ENCODE measurements at regions not wholly inside any gene's neighbourhood (a gene's known extent, or its start where the extent isn't known, plus 50 kb on each side); places are given as distances from the start of the nearest gene placed in this dataset.
"Not testable (repeated sequence)": the region's sequence is repeated elsewhere in the genome, so short reads cannot be mapped to it uniquely, and the experiment has no call there.

GRCh38 chr2:91521944-91522343 lies 2830.5 kb downstream of the RPIA start:
- not testable (repeated sequence) for DNase-seq (ENCODE audit: low spot score)

DNA sequence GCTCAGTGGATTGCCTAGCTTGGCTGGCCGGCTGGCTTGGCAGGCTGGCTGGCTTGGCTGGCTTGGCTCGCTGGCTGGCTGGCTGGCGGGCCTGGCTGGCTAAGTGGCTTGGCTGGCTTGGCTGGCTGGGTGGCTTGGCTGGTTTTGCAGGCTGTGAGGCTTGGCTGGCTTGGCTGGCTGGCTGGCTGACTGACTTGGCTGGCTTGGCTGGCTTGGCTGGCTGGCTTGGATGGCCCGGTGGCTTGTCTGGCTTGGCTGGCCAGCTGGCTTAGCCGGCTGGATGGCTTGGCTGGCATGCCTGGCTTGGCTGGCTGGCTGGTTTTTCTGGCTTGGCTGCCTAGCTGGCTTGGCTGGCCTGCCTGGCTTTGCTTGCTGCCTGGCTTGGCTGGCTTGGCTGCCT lies 2831.4 kb downstream of the RPIA start:
- not testable (repeated sequence) for DNase-seq (ENCODE audit: low spot score)

DNA sequence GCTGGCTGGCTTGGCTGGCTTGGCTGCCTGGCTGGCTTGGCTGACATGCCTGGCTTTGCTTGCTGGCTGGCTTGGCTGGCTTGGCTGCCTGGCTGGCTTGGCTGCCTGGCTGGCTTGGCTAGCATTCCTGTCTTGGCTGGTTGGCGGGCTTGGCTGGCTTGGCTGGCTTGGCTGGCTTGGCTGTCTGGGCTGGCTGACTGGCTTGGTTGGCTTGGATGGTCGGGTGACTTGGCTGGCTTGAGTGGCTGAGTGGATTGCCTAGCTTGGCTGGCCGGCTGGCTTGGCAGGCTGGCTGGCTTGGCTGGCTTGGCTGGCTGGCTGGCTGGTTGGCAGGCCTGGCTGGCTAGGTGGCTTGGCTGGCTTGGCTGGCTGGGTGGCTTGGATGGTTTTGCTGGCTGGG lies 2832.3 kb downstream of the RPIA start:
- DNase-seq (ENCODE audit: low spot score) = peak; percentile 4

DNA sequence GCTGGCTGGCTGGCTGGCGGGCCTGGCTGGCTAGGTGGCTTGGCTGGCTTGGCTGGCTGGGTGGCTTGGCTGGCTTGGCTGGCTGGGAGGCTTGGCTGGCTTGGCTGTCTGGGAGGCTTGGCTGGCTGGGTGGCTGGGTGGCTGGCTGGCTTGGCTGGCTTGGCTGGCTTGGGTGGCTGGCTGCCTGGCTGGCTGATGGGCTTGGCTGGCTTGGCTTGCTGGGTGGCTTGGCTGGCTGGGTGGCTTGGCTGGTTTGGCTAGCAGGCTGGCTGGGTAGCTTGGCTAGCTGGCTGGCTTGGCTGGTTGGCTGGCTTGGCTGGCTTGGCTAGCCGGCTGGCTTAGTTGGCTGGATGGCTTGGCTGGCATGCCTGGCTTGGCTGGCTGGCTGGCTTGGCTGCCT lies 2834.1 kb downstream of the RPIA start:
- peak; percentile 5 for DNase-seq (ENCODE audit: low spot score)

DNA sequence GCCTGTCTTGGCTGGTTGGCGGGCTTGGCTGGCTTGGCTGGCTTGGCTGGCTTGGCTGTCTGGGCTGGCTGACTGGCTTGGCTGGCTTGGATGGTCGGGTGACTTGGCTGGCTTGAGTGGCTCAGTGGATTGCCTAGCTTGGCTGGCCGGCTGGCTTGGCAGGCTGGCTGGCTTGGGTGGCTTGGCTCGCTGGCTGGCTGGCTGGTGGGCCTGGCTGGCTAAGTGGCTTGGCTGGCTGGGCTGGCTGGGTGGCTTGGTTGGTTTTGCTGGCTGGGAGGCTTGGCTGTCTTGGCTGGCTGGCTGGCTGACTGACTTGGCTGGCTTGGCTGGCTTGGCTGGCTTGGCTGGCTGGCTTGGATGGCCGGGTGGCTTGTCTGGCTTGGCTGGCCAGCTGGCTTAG lies 2834.6 kb downstream of the RPIA start:
- DNase-seq (ENCODE audit: low spot score) = peak; percentile 7

- DNase-seq (ENCODE audit: low spot score) = peak; percentile 10
Observed at GRCh38 chr2:91527056-91527455, 2835.6 kb downstream of the RPIA start.

- DNase-seq (ENCODE audit: low spot score) = peak; percentile 10
Observed at GRCh38 chr2:91527491-91528031, 2836.1 kb downstream of the RPIA start.

DNA sequence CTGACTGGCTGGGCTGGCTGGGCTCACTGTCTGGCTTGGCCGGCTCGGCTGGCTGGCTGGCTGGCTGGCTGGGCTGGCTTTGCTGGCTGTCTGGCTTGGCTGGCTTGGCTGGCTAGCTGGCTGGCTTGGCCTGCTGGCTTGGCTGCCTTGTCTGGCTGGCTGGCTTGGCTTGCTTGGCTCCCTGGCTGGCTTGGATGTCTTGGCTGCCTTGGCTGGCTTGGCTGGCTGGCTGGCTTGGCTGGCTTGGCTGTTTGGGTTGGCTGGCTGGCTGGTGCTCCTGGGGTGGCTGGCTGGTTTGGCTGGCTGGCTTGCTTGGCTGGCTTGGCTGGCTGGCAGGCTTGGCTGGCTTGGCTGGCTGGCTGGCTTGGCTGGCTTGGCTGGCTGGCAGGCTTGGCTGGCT lies 2836.9 kb downstream of the RPIA start:
- DNase-seq (ENCODE audit: low spot score) = peak; percentile 9

DNA sequence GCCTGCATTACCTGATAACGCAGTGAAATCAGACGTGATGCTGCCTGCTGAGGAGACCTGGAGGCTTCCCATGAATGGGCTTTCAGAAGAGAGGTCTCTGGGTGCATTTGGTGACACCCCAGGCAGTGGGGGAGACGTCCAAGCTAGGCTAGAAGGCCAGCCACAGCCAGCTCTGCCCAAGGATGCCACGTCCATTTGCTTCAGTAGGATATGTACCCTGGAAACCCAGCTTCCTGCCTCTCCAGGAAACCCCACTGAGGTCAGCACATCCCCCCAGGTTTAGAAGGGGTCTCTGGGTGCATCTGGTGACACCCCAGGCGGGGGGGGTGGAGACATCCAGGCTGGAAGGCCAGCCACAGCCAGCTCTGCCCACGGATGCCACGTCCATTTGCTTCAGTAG lies 2844.6 kb downstream of the RPIA start:
- not testable (repeated sequence) for DNase-seq (ENCODE audit: low spot score)

- peak; percentile 7 for DNase-seq (ENCODE audit: low spot score)
Observed at GRCh38 chr2:91536549-91537263, 2845.2 kb downstream of the RPIA start.

DNA sequence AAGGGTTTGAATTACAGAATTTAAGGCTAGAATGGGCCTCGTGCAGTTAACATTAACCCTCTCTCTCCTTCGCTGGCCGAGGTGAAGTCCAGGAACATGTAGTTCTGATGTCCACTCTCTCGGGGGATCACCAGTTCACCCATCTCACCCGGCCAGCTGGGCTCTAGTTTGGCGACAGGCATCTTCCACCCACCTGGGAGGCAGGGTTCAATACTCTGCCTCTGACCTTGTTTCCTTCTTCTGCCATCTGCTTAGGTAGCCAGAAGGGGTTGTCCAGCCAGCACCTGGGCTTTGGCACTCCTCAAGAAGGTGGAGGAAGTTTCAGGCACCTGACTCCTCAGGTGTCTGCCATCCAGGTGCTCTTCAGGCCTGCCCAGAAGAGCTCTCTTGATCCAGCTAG lies 2857.8 kb downstream of the RPIA start:
- peak; percentile 10 for DNase-seq (ENCODE audit: low spot score)

DNA sequence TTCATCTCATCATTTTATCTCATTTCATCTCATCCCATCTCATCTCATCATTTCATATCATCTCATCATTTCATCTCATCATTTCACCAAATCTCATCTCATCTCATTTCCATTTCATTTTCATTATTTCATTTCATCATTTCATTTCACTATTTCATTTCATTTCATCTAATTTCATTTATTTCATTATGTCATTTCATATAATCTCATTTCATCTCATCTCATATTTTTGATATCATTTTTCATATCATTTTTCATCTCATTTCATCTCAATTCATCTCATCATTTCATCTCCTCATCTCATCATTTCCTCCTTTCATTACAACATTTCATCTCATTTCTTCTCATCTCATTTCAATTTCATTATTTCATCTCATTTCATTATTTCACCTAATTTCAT lies 2866.8 kb downstream of the RPIA start:
- not testable (repeated sequence) for DNase-seq (ENCODE audit: low spot score)

- DNase-seq (ENCODE audit: low spot score) = not testable (repeated sequence)
Observed at GRCh38 chr2:91559269-91559668, 2867.8 kb downstream of the RPIA start.

DNA sequence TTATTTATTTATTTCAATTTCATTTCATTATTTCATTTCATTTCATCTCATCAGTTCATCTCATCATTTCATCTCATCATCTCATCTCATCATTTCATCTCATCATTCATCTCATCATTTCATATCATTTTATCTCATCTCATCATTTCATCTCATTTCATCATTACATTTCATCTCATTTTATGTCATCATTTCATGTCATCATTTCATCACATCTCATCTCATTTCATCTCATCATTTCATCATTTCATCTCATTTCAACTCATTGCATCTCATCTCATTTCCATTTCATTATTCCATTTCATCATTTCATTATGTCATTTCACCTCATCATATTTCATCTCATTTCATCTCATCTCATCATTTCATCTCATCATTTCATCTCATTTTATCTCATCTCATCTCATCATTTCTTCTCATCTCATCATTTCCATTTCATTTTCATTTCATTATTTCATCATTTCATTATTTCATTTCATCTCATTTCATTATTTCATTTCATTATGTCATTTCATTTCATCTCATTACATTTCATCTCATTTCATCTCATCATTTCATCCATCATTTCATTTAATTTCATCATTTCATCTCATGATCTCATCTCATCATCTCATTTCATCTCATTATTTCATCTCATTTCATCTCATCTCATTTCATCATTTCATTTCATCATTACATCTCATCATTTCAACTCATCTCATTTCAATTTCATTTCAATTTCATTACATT lies 2868.6 kb downstream of the RPIA start:
- DNase-seq (ENCODE audit: low spot score) = not testable (repeated sequence)

DNA sequence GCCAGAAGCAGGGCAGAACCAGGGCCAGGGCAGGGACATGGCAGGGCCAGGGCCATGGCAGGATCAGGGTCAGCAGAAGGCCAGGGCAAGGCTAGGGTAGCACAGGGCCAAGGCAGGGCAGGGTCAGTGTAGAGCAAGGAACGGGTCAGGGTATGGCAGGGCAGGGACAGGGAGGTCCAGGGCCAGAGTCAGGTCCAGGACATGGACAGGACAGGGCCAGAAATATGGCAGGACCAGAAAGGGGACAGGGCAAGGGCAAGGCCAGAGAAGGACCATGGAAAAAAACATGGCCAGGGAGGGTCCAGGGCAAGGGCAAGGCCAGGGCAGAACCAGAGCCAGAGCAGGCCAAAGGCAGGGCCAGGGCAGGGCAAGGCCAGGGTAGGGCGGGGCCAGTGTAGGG lies 2870.7 kb downstream of the RPIA start:
- not testable (repeated sequence) for DNase-seq (ENCODE audit: low spot score)

- not testable (repeated sequence) for DNase-seq (ENCODE audit: low spot score)
Observed at GRCh38 chr2:91564700-91565099, 2873.2 kb downstream of the RPIA start.

DNA sequence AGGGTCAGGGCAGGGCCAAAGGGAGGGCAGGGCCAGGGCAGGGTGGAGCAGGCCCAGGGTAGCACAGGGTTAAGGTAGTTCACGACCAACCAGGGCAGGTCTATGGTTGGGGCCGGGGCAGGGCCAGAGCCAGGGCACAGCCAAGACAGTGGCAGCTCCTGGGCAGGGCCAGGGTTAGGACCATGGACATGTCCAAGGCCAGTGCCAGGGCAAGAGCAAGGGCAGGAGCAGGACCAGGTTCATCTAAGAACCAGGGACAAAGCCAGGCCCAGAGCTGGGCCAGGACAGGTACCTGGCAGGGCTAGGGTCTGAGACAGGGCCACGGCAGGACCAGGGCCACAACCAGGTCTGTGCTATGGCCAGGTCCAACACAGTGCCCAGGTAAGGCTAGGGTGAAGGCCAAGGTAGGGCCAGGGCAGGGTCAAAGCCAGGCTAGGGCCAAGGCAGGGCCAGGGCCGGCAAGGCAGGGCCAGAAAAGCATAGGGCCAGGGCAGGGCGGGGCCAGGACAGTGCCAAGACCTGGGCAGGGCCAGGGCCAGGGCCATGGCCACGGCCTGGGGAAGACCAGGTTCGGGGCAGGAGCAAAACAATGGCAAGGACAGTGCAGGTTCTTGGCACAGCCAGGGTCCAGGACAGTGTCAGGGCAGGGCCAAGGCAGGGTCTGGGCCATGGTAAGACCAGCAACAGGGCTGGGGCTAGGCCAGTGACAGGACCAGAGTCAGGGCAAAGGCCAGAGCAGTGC lies 2874.4 kb downstream of the RPIA start:
- DNase-seq (ENCODE audit: low spot score) = not testable (repeated sequence)

DNA sequence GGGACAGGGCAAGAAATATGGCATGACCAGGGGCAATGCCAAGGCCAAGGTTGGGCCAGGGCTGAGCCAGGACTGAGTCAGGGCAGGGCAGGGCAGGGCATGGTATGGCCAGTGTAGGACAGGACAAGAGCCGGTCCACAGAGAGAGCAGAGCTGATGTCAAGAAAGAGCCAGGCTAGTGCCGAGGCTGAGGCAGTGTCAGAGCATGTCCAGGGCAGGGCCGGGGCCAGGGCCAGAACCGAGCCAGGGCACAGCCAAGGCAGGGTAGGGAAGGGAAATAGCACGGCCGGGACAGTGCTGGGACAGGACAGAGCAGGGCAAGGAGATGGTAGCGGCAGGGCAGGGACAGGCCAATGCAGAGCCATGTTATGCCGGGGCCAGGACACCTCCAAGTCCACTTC lies 2875.1 kb downstream of the RPIA start:
- not testable (repeated sequence) for DNase-seq (ENCODE audit: low spot score)

- DNase-seq (ENCODE audit: low spot score) = not testable (repeated sequence)
Observed at GRCh38 chr2:91567546-91568335, 2876.3 kb downstream of the RPIA start.

GRCh38 chr2:91568391-91569338 lies 2877.2 kb downstream of the RPIA start:
- not testable (repeated sequence) for DNase-seq (ENCODE audit: low spot score)
